ENCODE measurements at regions not wholly inside any gene's neighbourhood (a gene's known extent, or its start where the extent isn't known, plus 50 kb on each side); places are given as distances from the start of the nearest gene placed in this dataset.

DNA sequence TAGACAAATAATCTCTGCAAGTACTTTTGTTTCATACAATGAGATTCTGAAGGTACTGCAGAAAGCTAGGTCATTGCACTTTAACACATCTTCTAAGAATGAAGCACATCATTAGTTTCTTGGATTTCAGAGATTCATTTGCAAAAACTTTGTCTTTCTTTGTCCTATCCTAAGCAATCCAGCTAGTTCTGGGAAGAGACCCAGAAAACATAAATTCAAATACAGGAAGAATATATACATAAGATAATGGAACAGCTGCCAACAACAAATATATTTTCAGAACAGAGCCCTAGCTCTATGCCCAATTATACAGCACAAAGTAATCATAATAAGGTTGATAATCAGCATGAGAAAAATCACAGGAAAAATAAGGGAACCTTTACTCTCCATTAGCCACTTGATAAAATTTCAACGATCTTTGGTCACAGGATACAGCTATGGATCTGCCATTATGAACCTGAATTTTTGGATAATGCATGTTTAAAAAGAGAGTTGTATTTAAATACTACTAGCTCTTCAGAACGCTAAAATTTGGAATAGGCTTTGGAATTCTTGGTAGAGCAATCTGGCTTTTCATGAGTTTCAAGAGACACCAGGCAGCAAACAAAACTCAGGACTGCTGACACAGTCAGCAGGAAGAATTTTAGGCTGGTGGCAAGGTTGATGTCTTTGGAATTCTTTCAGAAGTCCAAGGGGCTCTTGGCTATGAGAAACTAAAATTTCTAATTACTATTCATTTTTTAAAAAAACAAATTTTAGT, 250.4 kb upstream of the SMIM21 start:
- TF ChIP-seq POLR2A (IDR thresholded peaks at IDR 0.05; ENCODE audit: low read length) (no peak), GATA1 (IDR thresholded peaks at IDR 0.05; ENCODE audit: low read depth, low read length) (no peak)
